ENCODE measurements at regions not wholly inside any gene's neighbourhood (a gene's known extent, or its start where the extent isn't known, plus 50 kb on each side); places are given as distances from the start of the nearest gene placed in this dataset.
"Not testable (repeated sequence)": the region's sequence is repeated elsewhere in the genome, so short reads cannot be mapped to it uniquely, and the experiment has no call there.

DNA sequence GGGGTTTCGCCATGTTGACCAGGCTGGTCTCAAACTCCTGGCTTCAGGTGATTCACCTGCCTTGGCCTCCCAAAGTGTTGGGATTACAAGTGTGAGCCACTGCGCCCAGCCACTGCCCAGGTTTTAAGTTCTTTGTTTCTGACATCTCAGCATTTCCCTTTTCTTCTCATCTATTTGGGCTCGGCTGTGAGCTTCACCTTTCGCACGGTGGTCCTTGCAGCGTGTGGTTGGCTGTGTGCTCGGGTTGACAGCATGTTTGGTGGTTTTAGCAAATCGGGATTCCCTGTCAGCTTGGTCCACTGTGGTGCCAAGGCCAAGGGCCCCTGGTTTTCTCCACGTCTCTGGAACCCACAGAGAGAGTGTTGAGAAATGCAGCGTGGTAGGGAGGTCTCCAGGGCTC lies 138.8 kb downstream of the DNAJB6 start:
- TF ChIP-seq TAF1 (IDR thresholded peaks at IDR 0.05; ENCODE audit: borderline replicate concordance, low read depth, low read length) (no peak), POLR2A (IDR thresholded peaks at IDR 0.05; ENCODE audit: low read depth, low read length) (no peak), POLR2AphosphoS5 (IDR thresholded peaks at IDR 0.05; ENCODE audit: low read depth, low read length) (no peak)

DNA sequence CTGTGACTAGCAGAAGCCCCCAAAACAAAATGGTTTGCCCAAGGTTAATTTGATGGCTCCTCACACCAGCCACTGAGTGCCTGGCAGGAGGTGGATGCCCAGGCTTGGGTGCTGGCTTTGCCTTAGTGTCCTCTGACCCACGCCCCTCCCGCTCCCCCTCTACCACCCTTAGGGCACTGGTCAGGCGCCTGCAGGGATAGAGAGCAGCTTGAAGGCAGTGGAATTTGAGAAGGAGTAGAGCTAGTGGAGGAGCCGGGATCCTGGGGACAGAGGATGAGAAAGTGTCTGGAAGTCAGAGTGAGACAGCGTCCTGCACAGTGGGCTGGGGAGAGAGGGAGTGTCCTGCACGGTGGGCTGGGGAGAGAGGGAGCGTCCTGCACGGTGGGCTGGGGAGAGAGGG lies 139.4 kb downstream of the DNAJB6 start:
- DNase-seq (ENCODE audit: insufficient read length) (no peak), FAIRE-seq (no peak)
- TF ChIP-seq POLR2A (IDR thresholded peaks at IDR 0.05; ENCODE audit: low read depth, low read length) (no peak), TAF1 (IDR thresholded peaks at IDR 0.05; ENCODE audit: borderline replicate concordance, low read depth, low read length) (no peak), POLR2AphosphoS5 (IDR thresholded peaks at IDR 0.05; ENCODE audit: low read depth, low read length) (no peak)

More for the DNA sequence above, 138.8 kb downstream of the DNAJB6 start:
- FAIRE-seq (no peak), DNase-seq (ENCODE audit: insufficient read length) (no peak)

DNA sequence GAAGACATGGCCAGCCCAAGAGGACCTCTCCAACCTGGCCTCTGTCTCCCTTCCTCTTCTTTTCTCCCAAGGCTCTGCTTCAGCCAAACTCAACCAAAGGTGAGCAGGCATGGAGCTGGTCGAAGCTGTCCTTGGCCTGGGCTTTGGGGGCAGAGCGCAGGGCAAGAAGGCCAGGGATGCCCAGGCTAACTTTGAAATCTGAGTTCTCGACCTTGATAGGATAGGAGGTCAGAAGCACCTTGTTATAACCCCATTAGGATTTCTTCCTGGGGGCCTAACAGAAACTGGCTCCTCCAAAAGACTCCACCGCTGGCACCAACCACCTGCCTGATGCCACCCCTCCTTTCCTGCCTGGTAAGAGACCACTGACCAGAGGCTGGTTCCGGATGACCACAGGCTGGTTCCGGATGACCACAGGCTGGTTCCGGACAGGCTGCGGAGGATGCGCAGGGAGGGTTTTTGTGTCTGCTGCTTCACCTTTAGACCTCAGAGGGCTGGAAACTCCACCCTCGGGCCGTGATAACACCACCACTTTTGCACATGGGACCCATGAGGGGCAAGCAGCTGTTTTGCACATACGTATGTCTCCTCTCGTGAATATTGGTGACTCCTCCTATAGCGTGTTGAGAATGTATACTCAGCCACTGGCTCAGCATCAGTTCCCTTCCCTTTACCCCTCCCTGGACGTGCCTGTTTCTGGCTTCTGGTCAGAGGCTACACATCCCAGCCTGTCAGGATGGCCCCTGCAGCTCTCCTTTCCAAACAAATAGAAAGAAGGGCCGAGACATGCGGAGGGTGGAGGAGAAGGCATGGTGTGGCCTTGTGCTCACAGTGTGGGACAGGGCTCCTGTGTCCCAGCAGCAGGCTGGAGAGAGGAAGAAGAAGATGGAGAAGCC lies 140.1 kb downstream of the DNAJB6 start:
- DNase-seq (ENCODE audit: insufficient read length) (no peak), FAIRE-seq (no peak)
- no peak for TF ChIP-seq POLR2A (IDR thresholded peaks at IDR 0.05; ENCODE audit: low read depth, low read length)
- no peak for TF ChIP-seq POLR2AphosphoS5 (IDR thresholded peaks at IDR 0.05; ENCODE audit: low read depth, low read length)
- no peak for TF ChIP-seq TAF1 (IDR thresholded peaks at IDR 0.05; ENCODE audit: borderline replicate concordance, low read depth, low read length)

DNA sequence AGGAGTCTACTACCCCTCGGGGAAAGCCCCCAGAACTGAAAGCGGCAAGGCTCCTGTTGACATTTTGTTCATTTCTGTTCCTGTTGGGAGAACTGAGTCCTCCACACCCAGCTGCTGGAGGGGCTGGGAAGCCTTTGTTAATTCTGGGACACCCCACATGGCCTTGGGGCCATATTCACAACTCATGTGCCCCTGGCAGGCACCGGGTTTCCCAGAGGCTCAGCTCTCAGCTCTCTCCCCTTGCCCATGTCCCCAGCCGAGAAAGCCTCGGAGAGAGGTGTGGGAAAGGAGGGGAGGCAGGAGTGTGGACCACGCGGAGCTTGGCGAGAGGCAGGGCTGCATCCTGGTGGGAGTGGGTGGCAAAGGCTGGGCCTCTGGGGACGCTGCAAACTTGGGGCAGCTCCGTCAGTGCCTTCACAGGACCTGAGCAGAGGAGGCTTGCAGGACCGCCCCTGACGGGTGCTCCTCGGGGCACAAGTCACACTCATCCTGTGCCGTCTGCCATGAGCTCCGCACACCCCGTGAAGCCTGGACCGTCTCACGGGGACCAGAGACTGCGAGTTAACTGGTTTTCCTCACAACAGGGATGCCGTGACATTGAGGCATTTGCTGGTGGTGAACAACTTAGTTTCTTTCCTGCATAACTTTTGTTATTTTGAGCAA lies 140.9 kb downstream of the DNAJB6 start:
- no peak for DNase-seq (ENCODE audit: insufficient read length)
- peak; percentile 38 for FAIRE-seq
- TF ChIP-seq POLR2AphosphoS5 (IDR thresholded peaks at IDR 0.05; ENCODE audit: low read depth, low read length), result no peak
- TF ChIP-seq TAF1 (IDR thresholded peaks at IDR 0.05; ENCODE audit: borderline replicate concordance, low read depth, low read length), result no peak
- no peak for TF ChIP-seq POLR2A (IDR thresholded peaks at IDR 0.05; ENCODE audit: low read depth, low read length)

DNA sequence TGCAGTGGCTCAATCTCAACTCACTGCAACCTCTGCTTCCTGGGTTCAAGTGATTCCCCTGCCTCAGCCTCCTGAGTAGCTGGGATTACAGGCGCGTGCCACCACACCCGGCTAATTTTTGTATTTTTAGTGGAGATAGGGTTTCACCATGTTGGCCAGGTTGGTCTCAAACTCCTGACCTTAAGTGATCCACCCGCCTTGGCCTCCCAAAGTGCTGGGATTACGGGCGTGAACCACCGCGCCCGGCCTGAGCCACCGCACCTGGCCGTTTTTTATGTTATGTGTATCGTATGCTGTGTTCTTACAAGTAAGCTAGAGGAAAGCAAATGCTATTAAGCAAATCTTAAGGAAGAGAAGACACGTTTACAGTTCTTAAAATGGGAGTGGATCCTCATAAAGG lies 141.8 kb downstream of the DNAJB6 start:
- DNase-seq (ENCODE audit: insufficient read length); FAIRE-seq: not testable (repeated sequence)

DNA sequence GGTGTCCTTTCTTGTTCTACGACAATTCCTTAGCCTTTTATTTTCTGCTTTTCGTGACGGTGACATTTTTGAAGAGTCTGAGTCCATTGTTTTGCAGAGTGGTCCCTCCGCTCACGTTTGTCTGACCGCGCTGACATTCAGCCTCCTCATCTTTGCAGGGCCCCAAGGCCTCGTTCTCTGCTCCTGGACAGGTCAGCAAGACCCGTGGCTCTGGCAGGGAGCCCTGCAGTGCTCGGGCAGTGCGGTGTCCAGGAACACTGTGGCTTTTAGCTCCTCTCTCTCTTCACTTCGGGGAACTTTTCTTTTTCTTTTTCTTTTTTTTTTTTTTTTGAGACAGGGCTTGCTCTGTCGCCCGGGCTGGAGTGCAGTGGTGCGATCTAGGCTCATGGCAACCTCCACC lies 142.5 kb downstream of the DNAJB6 start:
- TF ChIP-seq POLR2A (IDR thresholded peaks at IDR 0.05; ENCODE audit: low read depth, low read length) (no peak), TAF1 (IDR thresholded peaks at IDR 0.05; ENCODE audit: borderline replicate concordance, low read depth, low read length) (no peak), POLR2AphosphoS5 (IDR thresholded peaks at IDR 0.05; ENCODE audit: low read depth, low read length) (no peak)
- no peak for DNase-seq (ENCODE audit: insufficient read length)
- FAIRE-seq, result no peak

DNA sequence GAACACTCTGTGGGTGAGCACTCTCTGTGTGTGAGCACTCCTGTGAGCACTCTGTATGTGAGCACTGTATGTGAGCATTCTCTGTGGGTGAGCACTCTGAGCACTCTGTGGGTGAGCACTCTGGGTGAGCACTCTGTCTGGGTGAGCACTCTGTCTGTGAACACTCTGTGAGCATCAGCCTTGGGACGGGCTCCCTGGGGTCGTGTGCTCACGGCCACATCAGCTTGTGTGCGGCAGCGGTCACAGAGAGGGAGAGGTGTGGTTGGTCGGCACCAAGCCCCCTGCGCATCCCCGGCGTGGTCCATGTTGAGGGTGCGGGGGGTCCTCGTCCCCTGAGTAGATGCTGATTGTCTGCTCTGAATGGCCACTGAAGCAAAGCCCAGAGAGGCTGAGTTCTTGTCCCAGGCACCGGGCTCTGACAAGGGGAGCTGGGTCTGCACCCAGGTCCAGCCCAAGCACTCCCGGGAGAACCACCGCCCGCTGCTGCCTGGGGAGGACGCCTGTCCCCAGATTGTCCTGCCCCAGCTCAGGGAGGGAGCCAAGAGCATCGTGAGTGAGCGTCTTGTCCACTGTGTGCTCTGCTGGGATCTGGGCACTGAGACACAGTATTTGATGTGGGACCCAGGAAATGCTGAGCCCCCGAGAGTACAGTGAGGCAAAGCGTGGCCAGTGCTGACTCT lies 143.7 kb downstream of the DNAJB6 start:
- TF ChIP-seq POLR2A (IDR thresholded peaks at IDR 0.05; ENCODE audit: low read depth, low read length) (no peak), POLR2AphosphoS5 (IDR thresholded peaks at IDR 0.05; ENCODE audit: low read depth, low read length) (no peak), TAF1 (IDR thresholded peaks at IDR 0.05; ENCODE audit: borderline replicate concordance, low read depth, low read length) (no peak)
- DNase-seq (ENCODE audit: insufficient read length) (no peak), FAIRE-seq (no peak)

DNA sequence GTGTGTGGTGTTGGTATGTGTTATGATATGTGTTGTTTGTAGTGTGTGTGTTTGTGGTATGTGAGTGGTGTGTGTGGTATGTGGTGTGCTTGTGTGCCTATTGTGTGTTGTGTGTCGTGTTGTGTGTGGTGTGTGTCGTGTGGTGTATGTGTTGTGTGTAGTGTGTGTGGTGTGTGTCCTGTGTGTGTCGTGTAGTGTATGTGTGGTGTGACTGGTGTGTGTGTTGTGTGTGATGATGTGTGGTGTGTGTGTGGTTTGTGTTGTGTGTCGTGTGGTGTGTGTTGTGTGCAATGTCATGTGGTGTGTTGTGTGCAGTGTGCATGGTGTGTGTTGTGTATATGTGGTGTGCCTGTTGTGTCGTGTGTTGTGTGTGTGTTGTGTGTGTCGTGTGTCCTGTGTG lies 144.6 kb downstream of the DNAJB6 start:
- FAIRE-seq (no peak), DNase-seq (ENCODE audit: insufficient read length) (no peak)
- no peak for TF ChIP-seq POLR2AphosphoS5 (IDR thresholded peaks at IDR 0.05; ENCODE audit: low read depth, low read length)
- no peak for TF ChIP-seq TAF1 (IDR thresholded peaks at IDR 0.05; ENCODE audit: borderline replicate concordance, low read depth, low read length)
- no peak for TF ChIP-seq POLR2A (IDR thresholded peaks at IDR 0.05; ENCODE audit: low read depth, low read length)

DNA sequence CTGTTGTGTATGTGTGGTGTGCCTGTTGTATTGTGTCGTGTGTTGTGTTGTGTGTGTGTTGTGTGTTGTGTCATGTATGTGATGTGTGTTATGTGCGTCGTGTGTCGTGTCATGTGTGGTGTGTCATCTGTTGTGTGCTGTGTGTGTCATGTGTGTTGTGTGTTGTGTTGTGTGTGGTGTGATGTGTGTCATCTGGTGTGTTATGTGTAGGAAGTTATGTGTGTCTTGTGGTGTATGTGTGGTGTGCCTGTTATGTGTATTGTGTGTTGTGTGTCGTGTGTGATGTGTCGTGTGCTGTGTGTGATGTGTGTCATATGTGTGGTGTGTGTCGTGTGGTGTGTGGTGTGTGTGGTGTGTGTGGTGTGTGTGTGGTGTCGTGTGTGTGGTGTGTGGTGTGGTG lies 145.2 kb downstream of the DNAJB6 start:
- TF ChIP-seq POLR2AphosphoS5 (IDR thresholded peaks at IDR 0.05; ENCODE audit: low read depth, low read length), result no peak
- DNase-seq (ENCODE audit: insufficient read length), result no peak
- peak; percentile 80 for FAIRE-seq

DNA sequence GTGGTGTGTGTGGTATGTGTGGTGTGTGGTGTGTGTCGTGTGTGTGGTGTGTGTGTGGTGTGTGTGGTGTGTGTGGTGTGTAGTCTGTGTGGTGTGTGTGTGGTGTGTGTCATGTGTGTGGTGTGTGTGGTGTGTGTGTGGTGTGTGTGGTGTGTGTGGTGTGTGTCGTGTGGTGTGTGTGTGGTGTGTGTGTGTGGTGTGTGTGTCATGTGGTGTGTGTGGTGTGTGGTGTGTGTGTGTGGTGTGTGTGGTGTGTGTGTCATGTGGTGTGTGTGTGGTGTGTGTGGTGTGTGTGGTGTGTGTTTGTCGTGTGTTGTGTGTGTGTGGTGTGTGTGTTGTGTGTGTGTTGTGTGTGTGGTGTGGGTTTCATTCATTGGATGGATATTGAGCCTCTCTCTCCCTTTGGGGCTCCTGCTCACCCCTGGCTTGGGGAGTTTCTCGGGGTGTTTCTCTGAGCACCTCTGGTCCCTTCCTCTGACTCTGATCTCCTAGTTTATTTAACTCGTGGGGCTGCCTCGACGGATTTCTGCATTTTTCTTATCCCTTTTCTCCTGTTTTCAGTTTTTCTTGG lies 145.8 kb downstream of the DNAJB6 start:
- TF ChIP-seq POLR2A (IDR thresholded peaks at IDR 0.05; ENCODE audit: low read depth, low read length) (no peak), TAF1 (IDR thresholded peaks at IDR 0.05; ENCODE audit: borderline replicate concordance, low read depth, low read length) (no peak), POLR2AphosphoS5 (IDR thresholded peaks at IDR 0.05; ENCODE audit: low read depth, low read length) (no peak)
- FAIRE-seq, result peak; percentile 77
- DNase-seq (ENCODE audit: insufficient read length), result no peak

DNA sequence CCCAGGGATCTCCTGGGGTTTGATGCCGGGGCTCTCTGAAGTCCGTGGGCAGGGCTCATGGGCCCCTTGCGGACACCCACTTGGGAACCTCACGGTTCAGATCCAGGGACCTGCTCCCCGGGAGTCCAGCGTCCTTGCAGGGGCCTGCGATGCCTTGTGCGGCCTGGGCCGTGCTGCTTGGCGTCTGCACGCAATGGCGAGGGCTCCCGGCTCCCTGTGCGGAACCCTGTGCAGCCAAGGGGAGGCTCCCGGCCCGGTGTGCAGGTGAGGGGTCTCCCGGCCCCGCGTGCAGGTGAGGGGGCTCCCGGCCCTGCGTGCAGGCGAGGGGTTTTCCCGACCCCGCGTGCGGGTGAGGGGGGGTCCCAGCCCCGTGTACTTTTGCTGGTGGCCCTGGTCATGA lies 146.7 kb downstream of the DNAJB6 start:
- DNase-seq (ENCODE audit: insufficient read length), result no peak

More for the DNA sequence above, 146.7 kb downstream of the DNAJB6 start:
- TF ChIP-seq POLR2A (IDR thresholded peaks at IDR 0.05; ENCODE audit: low read depth, low read length), result no peak
- no peak for FAIRE-seq

Data from GM12892 (cell line).